K562 (cell line): ENCODE measurements at regions not wholly inside any gene's neighbourhood (a gene's known extent, or its start where the extent isn't known, plus 50 kb on each side); places are given as distances from the start of the nearest gene placed in this dataset.

ENCODE experiments used
- AFF1 ChIP-seq, 2 experiments: fragments of 450-650 bp; IDR thresholded peaks; 2 replicates each; pipeline ENCODE4 v1.6.1; 2018; ENCODE audit warnings: mild to moderate bottlenecking in 2 of 2, low read depth in 1 of 2; ENCODE audit not compliant: partially characterized antibody in 2 of 2
- CBFB ChIP-seq: sonication (generic); formaldehyde crosslinking; IDR thresholded peaks from 2 replicates; pipeline ENCODE4 v1.4.0; 2020; ENCODE audit warnings: mild to moderate bottlenecking, missing genetic modification reagents
- CBX8 ChIP-seq: fragments of 200-600 bp; sonication (generic); IDR thresholded peaks from 2 replicates; pipeline ENCODE4 v1.6.1; 2012; ENCODE audit warnings: borderline replicate concordance, mixed run types, low read depth, mild to moderate bottlenecking, moderate library complexity, mixed read lengths, low read length, control low read depth, inconsistent platforms; ENCODE audit not compliant: poor library complexity, severe bottlenecking; ENCODE audit errors: extremely low read depth
- EP300 ChIP-seq: IDR thresholded peaks from 2 replicates; pipeline ENCODE4 v1.6.1; 2012; ENCODE audit warnings: low read length, improper control_type of control experiment
- FOXP1 ChIP-seq: sonication (generic); formaldehyde crosslinking; IDR thresholded peaks from 2 replicates; pipeline ENCODE4 v1.8.0; 2022; ENCODE audit warnings: mild to moderate bottlenecking, missing genetic modification reagents
- GATA2 ChIP-seq: sonication (generic); formaldehyde crosslinking; IDR thresholded peaks from 2 replicates; pipeline ENCODE4 v1.4.0; 2020; ENCODE audit warnings: mild to moderate bottlenecking, missing genetic modification reagents
- HCFC1 ChIP-seq: IDR thresholded peaks from 2 replicates; pipeline ENCODE4 v1.6.1; 2012; ENCODE audit warnings: low read depth, low read length, improper control_type of control experiment
- JUN ChIP-seq, 2 experiments: sonication (generic) in 1 of 2; formaldehyde crosslinking in 1 of 2; IDR thresholded peaks; 2 replicates each; pipeline versions ENCODE4 v1.6.1 to v1.8.0; 2012 to 2022; ENCODE audit warnings: borderline replicate concordance in 2 of 2, mild to moderate bottlenecking in 2 of 2, improper control_type of control experiment in 1 of 2, low read depth in 1 of 2, low read length in 1 of 2, missing genetic modification reagents in 1 of 2
- KAT2B ChIP-seq: IDR thresholded peaks from one replicate; pipeline ENCODE4 v1.6.1; 2012; ENCODE audit warnings: low read depth, mild to moderate bottlenecking, control low read depth, inconsistent platforms, low read length, moderate library complexity
- MYC ChIP-seq, 2 experiments: fragments of 250-450 bp in 1 of 2; sonication (Bioruptor Pico) in 1 of 2; IDR thresholded peaks; 2 replicates each; pipeline versions ENCODE4 v1.5.1 to v1.6.1; 2012 to 2021; ENCODE audit warnings: low read depth in 2 of 2, borderline replicate concordance in 1 of 2, improper control_type of control experiment in 1 of 2, low read length in 1 of 2, mild to moderate bottlenecking in 1 of 2, moderate library complexity in 1 of 2
- NCOR1 ChIP-seq: fragments of 450-650 bp; IDR thresholded peaks from 2 replicates; pipeline ENCODE4 v1.6.1; 2016; ENCODE audit warnings: mild to moderate bottlenecking, moderate library complexity
- RBM25 ChIP-seq: fragments of 200-400 bp; formaldehyde crosslinking; IDR thresholded peaks from 2 replicates; pipeline ENCODE4 v1.6.1; 2018; ENCODE audit warnings: low read length, low read depth, moderate library complexity; ENCODE audit not compliant: severe bottlenecking
- SMARCA4 ChIP-seq: fragments of 450-650 bp; IDR thresholded peaks from 2 replicates; pipeline ENCODE4 v1.6.1; 2016
- TAL1 ChIP-seq: fragments of 450-650 bp; IDR thresholded peaks from 2 replicates; pipeline ENCODE4 v1.6.1; 2016; ENCODE audit warnings: mild to moderate bottlenecking
- TARDBP ChIP-seq: fragments of 450-650 bp; IDR thresholded peaks from 2 replicates; pipeline ENCODE4 v1.6.1; 2016
- VEZF1 ChIP-seq: fragments of 200-800 bp; sonication (Bioruptor generic); IDR thresholded peaks from 2 replicates; pipeline ENCODE4 v1.6.1; 2017; ENCODE audit warnings: missing genetic modification characterization, missing compliant biosample characterization
- ZFP36 ChIP-seq: fragments of 150-350 bp; IDR thresholded peaks from 2 replicates; pipeline ENCODE4 v1.6.1; 2018; ENCODE audit warnings: low read length, low read depth; ENCODE audit not compliant: partially characterized antibody
- ZFP91 ChIP-seq: sonication (generic); formaldehyde crosslinking; IDR thresholded peaks from 2 replicates; pipeline ENCODE4 v1.8.0; 2022; ENCODE audit warnings: mild to moderate bottlenecking, missing genetic modification reagents
- ZNF445 ChIP-seq: fragments of 250-450 bp; sonication (Bioruptor Pico); IDR thresholded peaks from 2 replicates; pipeline ENCODE4 v1.4.0; 2020; ENCODE audit warnings: low read depth, mild to moderate bottlenecking, moderate library complexity
- ZNF57 ChIP-seq: fragments of 450-650 bp; formaldehyde crosslinking; IDR thresholded peaks from 2 replicates; pipeline ENCODE4 v1.4.0; 2020; ENCODE audit warnings: mild to moderate bottlenecking, moderate library complexity
- ZNF644 ChIP-seq: fragments of 200-800 bp; sonication (Bioruptor generic); IDR thresholded peaks from 2 replicates; pipeline ENCODE4 v1.6.1; 2016; ENCODE audit warnings: low read depth, missing genetic modification characterization, missing compliant biosample characterization

- TF ChIP-seq ZFP91 (CRISPR knock-in tag) = no peak
- no peak for TF ChIP-seq CBX8
- TF ChIP-seq GATA2 = no peak
- no peak for TF ChIP-seq HCFC1
- no peak for TF ChIP-seq RBM25
- TF ChIP-seq FOXP1 = no peak
- no peak for TF ChIP-seq JUN (IDR thresholded peaks at IDR 0.05; ENCODE audit: borderline replicate concordance, low read depth, low read length)
- TF ChIP-seq JUN (CRISPR knock-in tag; IDR thresholded peaks at IDR 0.05; ENCODE audit: borderline replicate concordance) = no peak
- TF ChIP-seq EP300 = no peak
- peak; percentile 53; the same call in 1 of the 2 replicates for TF ChIP-seq SMARCA4
- TF ChIP-seq VEZF1 (CRISPR knock-in tag) = no peak; the same call in 1 of the 2 replicates
- no peak for TF ChIP-seq MYC (IDR thresholded peaks at IDR 0.05; ENCODE audit: low read depth, low read length)
- no peak for TF ChIP-seq MYC (CRISPR knock-in tag; IDR thresholded peaks at IDR 0.05; ENCODE audit: borderline replicate concordance, low read depth)
- peak; percentile 66 for TF ChIP-seq TAL1
- no peak for TF ChIP-seq KAT2B
- TF ChIP-seq CBFB = no peak
- no peak for TF ChIP-seq ZNF445 (CRISPR knock-in tag)
- TF ChIP-seq ZFP36 = no peak
- no peak for TF ChIP-seq TARDBP
- TF ChIP-seq ZNF644 = no peak
- TF ChIP-seq ZNF57 (CRISPR knock-in tag) = no peak
- TF ChIP-seq NCOR1 = peak; percentile 43; the same call in 1 of the 2 replicates
- TF ChIP-seq AFF1 (IDR thresholded peaks at IDR 0.05; ENCODE audit: low read depth in 1 of 2, partially characterized antibody in 2 of 2) = peak in 1 of 2 experiments; percentile 24
Measured at GRCh38 chr6:137767911-137768690, 99.0 kb upstream of the TNFAIP3 start (continued).
